Prostate gland (tissue), 2 donors: ENCODE measurements at regions not wholly inside any gene's neighbourhood (a gene's known extent, or its start where the extent isn't known, plus 50 kb on each side); places are given as distances from the start of the nearest gene placed in this dataset.

Source experiments
- DNase-seq: peaks from one replicate; pipeline ENCODE4 v3.0.0-alpha.2; 2019; ENCODE audit warnings: low spot score
- H3K27ac ChIP-seq, 2 donors: fragments of 200-600 bp; sonication (generic); 2 replicates each; pipeline ENCODE4 v1.5.1; 2017 to 2019
- H3K27me3 ChIP-seq: fragments of 200-600 bp; sonication (generic); replicated peaks from 2 replicates; pipeline ENCODE4 v1.5.1; 2019; ENCODE audit not compliant: insufficient read depth
- H3K36me3 ChIP-seq, 2 donors: fragments of 200-600 bp; sonication (generic); 1 replicate in 1 of 2; 2 replicates in 1 of 2; pipeline versions ENCODE4 v1.5.1 to v1.8.1; 2017 to 2019
- H3K4me1 ChIP-seq: fragments of 200-600 bp; sonication (generic); replicated peaks from 2 replicates; pipeline ENCODE4 v1.5.1; 2019
- H3K4me3 ChIP-seq, 2 donors: fragments of 200-600 bp; sonication (generic); 2 replicates each; pipeline ENCODE4 v1.5.1; 2017 to 2019
- H3K9me3 ChIP-seq: fragments of 200-600 bp; sonication (generic); 2 replicates; pipeline ENCODE4 v1.5.1; 2017
- POLR2A ChIP-seq: fragments of 450-650 bp; IDR thresholded peaks from one replicate; pipeline ENCODE4 v1.6.1; 2016; ENCODE audit warnings: antibody characterized with exemption, mild to moderate bottlenecking
- POLR2AphosphoS5 ChIP-seq: sonication (generic); formaldehyde crosslinking; IDR thresholded peaks from one replicate; pipeline ENCODE4 v1.6.1; 2017; ENCODE audit warnings: antibody characterized with exemption
- WGBS: methylation state at CpG from one replicate; pipeline ENCODE4 v1.1.5; 2018; 5-methylcytosine and 5-hydroxymethylcytosine counted together
- intact Hi-C: fragments of 100-400 bp; cut with DNase I; formaldehyde crosslinking; loops from one replicate; pipeline ENCODE4 v1.14.2; 2022
- TF ChIP-seq, protein P1 (sequence below), 4 experiments: fragments of 200-600 bp in 2 of 4; fragments of 450-650 bp in 2 of 4; sonication (generic) in 2 of 4; IDR thresholded peaks; 1 replicate in 3 of 4; 2 replicates in 1 of 4; pipeline ENCODE4 v1.5.1; 2016 to 2019; ENCODE audit warnings: antibody characterized with exemption in 4 of 4, mild to moderate bottlenecking in 2 of 4, moderate library complexity in 2 of 4

GRCh38 chr9:87431837-87432236 lies 65.8 kb upstream of the DAPK1 start:
- intact Hi-C loops: no loop called here
- DNase-seq: no peak
- no peaks in the 10 kb centered on the region for H3K27me3 ChIP-seq
- no peak overlapping the region for H3K27ac ChIP-seq
- WGBS: 98% methylated on average over 3 of the region's 3 CpGs
- no peaks in the 10 kb centered on the region for H3K4me1 ChIP-seq
- H3K4me3 ChIP-seq: no peak overlapping the region
- H3K36me3 ChIP-seq: no peaks in the 10 kb centered on the region
- H3K9me3 ChIP-seq: no peaks in the 10 kb centered on the region
- TF ChIP-seq, protein P1, sequence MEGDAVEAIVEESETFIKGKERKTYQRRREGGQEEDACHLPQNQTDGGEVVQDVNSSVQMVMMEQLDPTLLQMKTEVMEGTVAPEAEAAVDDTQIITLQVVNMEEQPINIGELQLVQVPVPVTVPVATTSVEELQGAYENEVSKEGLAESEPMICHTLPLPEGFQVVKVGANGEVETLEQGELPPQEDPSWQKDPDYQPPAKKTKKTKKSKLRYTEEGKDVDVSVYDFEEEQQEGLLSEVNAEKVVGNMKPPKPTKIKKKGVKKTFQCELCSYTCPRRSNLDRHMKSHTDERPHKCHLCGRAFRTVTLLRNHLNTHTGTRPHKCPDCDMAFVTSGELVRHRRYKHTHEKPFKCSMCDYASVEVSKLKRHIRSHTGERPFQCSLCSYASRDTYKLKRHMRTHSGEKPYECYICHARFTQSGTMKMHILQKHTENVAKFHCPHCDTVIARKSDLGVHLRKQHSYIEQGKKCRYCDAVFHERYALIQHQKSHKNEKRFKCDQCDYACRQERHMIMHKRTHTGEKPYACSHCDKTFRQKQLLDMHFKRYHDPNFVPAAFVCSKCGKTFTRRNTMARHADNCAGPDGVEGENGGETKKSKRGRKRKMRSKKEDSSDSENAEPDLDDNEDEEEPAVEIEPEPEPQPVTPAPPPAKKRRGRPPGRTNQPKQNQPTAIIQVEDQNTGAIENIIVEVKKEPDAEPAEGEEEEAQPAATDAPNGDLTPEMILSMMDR (IDR thresholded peaks at IDR 0.05): no peak
- no peak for TF ChIP-seq POLR2AphosphoS5

DNA sequence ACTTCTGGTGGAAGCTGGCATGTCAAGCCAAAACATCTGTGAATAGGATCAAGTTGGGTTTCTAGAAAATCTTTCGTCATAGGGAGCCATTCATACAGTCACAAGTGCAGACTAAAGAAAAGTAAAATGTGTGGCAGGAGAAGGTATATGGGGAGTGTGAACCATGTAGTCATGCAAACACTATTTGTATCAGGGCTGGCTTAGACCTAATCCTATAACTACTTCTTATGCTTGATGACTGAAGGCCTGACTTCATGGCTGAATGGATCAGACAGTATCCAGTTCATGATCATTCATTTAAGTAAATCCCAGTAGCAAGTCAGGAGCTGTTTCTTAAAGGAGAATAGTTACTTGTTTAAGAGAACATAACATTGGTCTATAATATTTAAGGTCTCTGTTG lies 63.8 kb upstream of the DAPK1 start:
- intact Hi-C loops: no loop called here
- Histone ChIP-seq H3K4me1 (no peaks in the 10 kb centered on the region), H3K9me3 (no peaks in the 10 kb centered on the region), H3K27me3 (no peaks in the 10 kb centered on the region), H3K4me3 (no peak overlapping the region), H3K36me3 (no peaks in the 10 kb centered on the region), H3K27ac (no peak overlapping the region)
- 94% methylated on average over 1 of the region's 1 CpG for WGBS
- DNase-seq: no peak
- no peak for TF ChIP-seq POLR2AphosphoS5
- no peak for TF ChIP-seq POLR2A
- TF ChIP-seq, protein P1 (IDR thresholded peaks at IDR 0.05): no peak

DNA sequence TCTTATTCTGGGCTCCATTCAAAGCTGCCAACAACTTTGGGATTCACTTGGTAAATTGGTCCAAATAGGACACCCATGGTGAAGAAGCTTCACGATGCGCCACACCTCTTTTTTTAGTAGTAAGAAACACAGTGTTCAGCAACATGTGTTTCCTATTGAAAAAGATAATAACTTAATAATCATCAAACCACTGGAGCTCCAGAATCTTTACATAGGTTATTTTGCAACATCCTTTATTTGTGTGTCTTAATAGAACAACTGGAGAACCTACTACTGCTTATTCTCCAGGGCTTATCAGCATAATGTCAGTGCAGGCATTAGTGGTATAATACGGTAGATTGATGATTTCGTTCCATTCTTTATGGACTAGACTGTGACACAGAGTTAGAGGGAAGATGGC lies 63.3 kb upstream of the DAPK1 start:
- H3K36me3 ChIP-seq: no peaks in the 10 kb centered on the region
- WGBS: 90% methylated on average over 4 of the region's 4 CpGs
- H3K4me3 ChIP-seq: no peak overlapping the region
- H3K27me3 ChIP-seq: no peaks in the 10 kb centered on the region
- intact Hi-C loops: no loop called here
- no peak for DNase-seq
- TF ChIP-seq, protein P1 (IDR thresholded peaks at IDR 0.05): no peak
- no peak for TF ChIP-seq POLR2AphosphoS5
- TF ChIP-seq POLR2A: no peak
- no peaks in the 10 kb centered on the region for H3K9me3 ChIP-seq
- no peaks in the 10 kb centered on the region for H3K4me1 ChIP-seq
- no peak overlapping the region for H3K27ac ChIP-seq

DNA sequence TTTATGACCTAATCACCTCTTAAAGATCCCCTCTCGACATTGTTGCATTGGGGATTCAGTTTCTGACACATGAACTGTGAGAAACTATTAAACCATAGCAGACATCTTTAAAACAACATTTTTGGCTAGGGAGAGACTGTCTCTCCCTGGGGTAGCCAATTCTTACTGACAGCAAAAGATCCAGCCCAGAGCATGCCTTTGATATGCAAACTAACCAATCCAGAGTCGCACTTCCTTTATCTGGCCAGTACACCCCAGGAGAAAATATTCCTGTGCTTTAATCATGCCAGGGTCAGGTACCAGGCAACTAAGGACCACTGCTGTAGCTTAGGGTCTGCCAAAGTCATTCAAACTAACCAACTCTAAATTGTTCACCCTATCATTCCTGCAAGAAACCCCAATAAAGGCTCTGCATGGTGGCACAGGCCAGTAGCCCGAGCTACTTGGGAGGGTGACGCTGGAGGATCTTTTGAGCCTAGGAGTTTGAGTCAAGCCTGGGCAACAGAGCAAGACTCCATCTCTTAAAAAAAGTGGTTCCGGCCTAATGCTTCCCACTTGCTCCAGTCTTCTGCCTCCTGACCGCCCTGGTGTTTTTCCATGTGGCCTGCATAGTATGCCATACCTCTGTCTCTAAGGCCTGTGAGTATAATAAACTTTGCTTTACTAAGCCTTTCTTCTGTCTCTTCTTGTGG lies 62.3 kb upstream of the DAPK1 start:
- TF ChIP-seq POLR2AphosphoS5 (no peak), POLR2A (no peak)
- TF ChIP-seq, protein P1 (IDR thresholded peaks at IDR 0.05): no peak
- H3K9me3 ChIP-seq: no peaks in the 10 kb centered on the region
- intact Hi-C loops: no loop called here
- no peaks in the 10 kb centered on the region for H3K4me1 ChIP-seq
- no peaks in the 10 kb centered on the region for H3K36me3 ChIP-seq
- no peak overlapping the region for H3K4me3 ChIP-seq
- WGBS: 83% methylated on average over 6 of the region's 6 CpGs
- no peak overlapping the region for H3K27ac ChIP-seq
- no peak for DNase-seq
- H3K27me3 ChIP-seq: no peaks in the 10 kb centered on the region

- TF ChIP-seq POLR2A (no peak), POLR2AphosphoS5 (no peak)
- TF ChIP-seq, protein P1 (IDR thresholded peaks at IDR 0.05): no peak
- H3K4me3 ChIP-seq: no peak overlapping the region
- no peak overlapping the region for H3K27ac ChIP-seq
- DNase-seq: no peak
- no peaks in the 10 kb centered on the region for H3K9me3 ChIP-seq
- H3K36me3 ChIP-seq: no peaks in the 10 kb centered on the region
- WGBS: 84% methylated on average over 3 of the region's 3 CpGs
- no peaks in the 10 kb centered on the region for H3K4me1 ChIP-seq
- intact Hi-C loops: no loop called here
- no peaks in the 10 kb centered on the region for H3K27me3 ChIP-seq
Observed at GRCh38 chr9:87436716-87437115, 61.0 kb upstream of the DAPK1 start.
